Esophagus mucosa (tissue), 1 donor: ENCODE measurements at regions not wholly inside any gene's neighbourhood (a gene's known extent, or its start where the extent isn't known, plus 50 kb on each side); places are given as distances from the start of the nearest gene placed in this dataset.

ENCODE experiments used
- ATAC-seq: fragments of 200-7000 bp; cut with Tn5 transposase; one replicate; pipeline ENCODE4 v1.9.1; 2020
- donor health status: DM: yes; HTN: yes; CAD: no.

DNA sequence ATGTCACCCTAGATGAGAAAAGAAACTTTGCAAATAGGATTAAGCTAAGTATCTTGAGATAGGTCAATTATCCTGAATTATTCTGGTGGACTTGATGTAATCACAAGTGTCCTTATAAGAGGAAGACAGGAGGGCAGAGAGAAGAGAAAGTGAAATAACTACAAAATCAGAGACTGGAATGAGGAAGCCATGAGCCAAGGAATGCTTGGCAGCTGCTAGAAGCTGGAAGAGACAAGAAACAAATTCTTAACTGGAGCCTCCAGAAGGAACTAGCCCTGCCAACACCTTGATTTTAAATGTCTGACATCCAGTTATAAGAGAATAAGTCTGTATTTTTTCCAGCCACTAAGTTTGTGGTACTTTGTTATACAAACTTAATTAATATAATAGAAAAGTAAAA lies 480.0 kb downstream of the NR2F1-AS1 start:
- no peak for ATAC-seq

GRCh38 chr5:93100428-93100827 lies 480.6 kb downstream of the NR2F1-AS1 start:
- ATAC-seq, result no peak

DNA sequence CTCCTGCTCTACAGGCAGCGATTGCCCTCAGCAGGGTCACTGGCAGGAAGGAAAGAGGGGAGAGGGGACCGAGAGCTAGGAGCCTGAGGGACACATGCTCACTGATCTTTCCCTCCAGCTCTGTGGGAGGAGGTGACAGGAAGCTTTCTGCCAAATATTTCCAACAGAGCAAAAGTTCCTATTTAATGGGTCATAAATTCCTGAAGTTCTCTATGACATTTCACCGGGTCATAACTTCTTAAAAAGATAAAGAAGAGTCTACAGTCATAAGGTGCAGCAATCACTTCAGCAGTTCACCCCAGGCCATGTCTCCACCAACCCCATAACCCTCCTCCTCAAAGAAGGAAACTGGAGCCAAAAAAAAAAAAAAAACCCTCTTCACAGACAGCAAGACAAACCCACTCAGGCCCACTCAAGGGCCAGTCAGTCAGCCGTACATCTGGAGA lies 481.1 kb downstream of the NR2F1-AS1 start:
- ATAC-seq, result no peak

DNA sequence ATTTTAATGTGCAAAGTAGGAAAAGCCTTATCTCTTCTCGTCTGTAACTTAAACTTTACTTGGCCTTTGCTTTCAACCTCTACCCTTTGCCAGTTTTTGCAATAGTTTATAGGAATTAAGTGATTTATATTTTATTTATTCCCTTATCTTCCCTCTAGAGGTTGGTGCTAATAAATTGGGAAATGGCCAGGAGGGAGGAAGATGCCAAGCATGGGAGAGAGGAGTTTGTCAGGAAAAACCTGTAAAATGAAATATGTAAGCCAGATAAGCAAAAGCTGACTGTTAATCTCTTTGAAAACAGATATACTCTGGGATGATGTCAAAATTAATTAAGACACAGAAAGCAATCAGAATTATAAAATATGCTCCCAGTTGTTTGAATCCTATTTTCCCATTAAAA lies 484.5 kb downstream of the NR2F1-AS1 start:
- ATAC-seq, result no peak

DNA sequence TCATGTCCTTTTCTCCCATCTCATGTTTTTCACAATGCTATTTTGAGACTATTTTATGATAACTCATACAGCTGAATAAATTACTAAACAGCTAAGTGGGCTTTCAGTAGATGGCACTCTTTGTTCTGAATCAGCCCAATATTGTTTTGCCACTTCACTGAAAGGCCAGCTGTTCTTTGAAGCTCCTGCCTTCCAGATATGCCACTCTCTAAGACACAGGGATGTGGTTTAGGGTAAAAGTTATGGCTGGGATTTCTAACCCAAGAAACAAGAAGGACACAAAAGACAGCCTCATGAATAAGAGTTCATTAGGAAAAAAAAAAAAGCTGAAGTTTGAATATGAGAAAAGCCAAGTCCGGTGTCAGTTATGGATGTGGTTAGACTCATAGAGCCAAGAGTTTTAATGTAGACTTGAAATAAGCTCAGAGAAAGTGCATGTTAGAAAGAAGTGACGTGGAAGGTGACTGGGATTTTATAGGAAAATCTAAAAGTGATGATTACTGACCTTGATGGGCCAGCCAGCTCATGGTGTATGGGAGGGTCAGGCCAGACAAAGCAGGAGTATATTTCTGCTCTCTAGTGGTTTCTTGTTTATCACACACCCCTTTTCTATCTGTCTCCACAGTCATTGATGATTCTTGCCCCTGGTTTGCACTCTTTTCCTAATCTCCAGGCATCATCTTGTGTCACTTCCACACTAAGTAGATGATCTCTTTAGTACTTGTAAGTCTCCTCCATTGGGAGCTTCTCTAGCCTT lies 488.5 kb downstream of the NR2F1-AS1 start:
- ATAC-seq, result no peak

GRCh38 chr5:93090698-93091097 lies 490.3 kb downstream of the NR2F1-AS1 start:
- ATAC-seq, result no peak

GRCh38 chr5:93088592-93089389 lies 492.2 kb downstream of the NR2F1-AS1 start:
- ATAC-seq, result no peak

DNA sequence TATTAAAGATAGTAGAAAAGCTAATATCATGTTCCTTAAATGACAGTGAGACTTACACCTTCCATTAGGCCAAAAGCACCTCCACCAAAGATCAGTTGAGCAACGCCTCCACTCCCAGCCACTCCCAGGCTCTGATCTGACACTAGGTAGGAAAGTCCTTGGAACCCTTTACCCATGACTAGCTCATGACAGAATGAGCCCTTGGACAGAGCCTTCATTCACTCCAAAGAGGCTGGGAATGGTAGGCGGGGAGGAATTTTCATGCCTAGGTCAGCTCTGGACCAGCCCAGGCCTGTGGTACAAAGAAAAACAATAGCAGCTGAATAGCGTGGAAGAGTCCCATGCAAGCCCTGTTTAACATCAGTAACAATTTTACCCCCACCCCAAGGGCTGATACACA lies 493.7 kb downstream of the NR2F1-AS1 start:
- peak; percentile 44 for ATAC-seq

- ATAC-seq, result no peak
Observed at GRCh38 chr5:93082981-93083380, 498.0 kb downstream of the NR2F1-AS1 start.

- ATAC-seq, result no peak
Observed at GRCh38 chr5:93079046-93079445, 502.0 kb downstream of the NR2F1-AS1 start.

- ATAC-seq, result peak; percentile 71
Observed at GRCh38 chr5:93078082-93079038, 502.7 kb downstream of the NR2F1-AS1 start.

DNA sequence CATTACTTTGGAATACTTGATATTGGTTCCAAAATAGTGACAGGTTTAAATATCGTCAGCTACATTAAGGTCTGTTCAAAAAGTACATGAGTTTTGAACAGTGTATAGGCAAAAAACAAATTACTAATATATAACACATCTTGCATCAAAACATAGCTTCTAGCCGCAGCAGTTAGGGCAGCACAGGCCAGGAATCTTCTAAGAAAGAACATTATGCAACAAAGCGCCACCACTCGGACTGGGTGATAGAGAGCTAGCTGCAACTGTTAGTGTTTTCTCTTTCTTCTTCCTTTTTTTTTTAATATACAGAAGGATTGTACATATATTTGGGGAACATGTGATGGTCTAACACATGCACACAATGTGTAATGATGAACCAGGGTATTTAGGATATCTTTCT lies 504.5 kb downstream of the NR2F1-AS1 start:
- no peak for ATAC-seq

GRCh38 chr5:93076096-93076495 lies 504.9 kb downstream of the NR2F1-AS1 start:
- ATAC-seq, result no peak

DNA sequence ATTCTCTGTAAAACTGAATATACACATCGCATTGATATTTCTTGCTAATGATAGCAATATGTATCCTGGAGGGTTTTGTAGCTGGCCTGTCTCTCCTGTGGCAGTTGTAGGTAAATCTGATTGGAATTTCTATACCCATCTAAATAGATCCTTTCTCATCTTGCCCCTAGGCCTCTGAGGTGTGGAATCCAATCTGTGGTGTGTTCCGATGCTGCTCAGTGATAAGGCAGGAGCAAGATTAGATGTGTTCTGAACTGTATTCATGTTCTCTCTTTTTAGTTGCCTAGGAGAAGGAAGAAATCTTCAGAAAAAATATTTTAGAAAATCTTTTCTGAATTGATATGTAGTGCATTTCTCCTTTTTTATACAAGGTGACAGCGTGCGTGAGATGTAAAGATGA lies 507.5 kb downstream of the NR2F1-AS1 start:
- ATAC-seq, result no peak

DNA sequence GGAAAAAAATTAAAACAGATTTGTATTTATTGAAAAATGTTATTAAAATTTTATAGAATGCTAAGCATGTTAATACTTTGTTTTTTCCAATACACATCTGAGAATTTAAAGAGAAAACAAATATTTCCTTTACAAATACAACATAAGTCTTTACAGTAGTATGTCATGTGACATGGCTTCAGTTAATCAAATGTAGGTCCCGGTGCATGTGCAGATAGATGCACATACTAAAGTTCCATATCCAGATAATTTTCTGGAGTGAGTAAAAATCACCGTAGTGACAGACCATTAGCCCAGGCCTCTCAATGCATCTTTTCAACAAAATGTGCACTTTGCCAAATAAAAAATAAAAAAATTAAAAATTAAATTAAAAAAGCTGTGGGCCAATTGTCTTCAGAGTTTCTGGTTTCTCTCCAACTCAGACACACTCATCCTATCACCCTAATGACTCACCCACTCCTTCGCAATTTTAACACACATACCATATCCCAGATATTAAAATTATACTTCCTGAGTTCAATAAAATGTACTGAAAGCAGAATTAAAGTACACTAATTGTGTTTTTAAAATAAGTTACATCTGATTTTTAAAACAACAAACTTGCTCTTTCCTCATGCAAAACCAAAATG lies 508.1 kb downstream of the NR2F1-AS1 start:
- no peak for ATAC-seq

GRCh38 chr5:93071710-93072109 lies 509.3 kb downstream of the NR2F1-AS1 start:
- ATAC-seq, result no peak

DNA sequence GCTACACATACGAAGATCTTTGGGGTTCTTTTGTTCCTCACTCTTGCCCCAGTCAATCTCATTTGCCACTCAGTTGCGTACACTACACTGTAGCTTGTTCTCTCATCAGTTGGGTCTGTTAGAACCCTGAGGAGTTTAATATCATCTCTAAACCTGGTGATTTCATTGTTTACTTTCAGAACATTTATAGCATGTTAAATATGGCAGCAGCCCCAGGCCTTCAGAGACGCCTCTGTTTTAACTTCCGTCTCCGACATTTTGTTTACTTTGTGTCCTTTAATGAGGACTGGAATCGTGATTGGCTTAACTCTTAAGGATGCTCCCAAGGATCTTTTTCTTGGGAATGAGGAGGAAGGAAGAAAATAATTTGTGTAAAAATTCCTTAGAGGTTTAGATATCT lies 510.1 kb downstream of the NR2F1-AS1 start:
- ATAC-seq, result no peak

DNA sequence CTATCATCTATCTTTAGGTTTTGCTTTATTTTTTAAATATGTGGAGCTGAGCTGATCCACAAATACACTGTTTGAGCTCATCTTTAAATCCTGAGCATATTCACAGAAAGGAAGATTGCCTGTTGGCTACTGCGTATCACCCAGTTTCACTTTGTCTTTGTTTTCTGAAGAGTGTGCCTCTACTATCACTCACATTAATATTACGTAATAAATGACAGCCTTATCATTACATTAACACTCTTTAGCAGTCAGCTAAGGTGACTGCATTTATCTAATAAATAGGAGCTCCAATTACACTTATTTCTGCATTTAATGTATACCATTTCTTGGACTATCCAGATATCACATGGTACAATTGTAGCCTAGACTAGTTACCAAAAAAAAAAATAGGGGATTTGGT lies 511.7 kb downstream of the NR2F1-AS1 start:
- no peak for ATAC-seq

DNA sequence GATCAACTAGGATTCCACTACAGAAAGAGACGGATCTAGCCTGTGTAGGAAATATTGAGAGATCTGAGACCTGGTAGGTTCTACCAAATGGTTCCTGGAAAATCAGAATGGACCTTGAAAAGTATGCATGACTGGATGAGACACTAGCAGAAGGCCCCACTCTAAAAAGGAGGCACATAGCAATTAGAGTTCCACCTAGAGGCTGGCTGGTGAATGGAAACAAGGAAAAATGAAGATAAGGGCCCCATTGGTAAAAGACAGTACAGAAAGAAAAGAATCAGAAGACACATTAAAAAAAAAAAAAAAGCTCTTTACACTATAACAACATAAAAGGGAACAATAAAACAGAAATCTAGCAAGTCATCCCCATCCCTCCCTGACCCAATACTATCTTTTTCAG lies 518.5 kb downstream of the NR2F1-AS1 start:
- ATAC-seq, result no peak

DNA sequence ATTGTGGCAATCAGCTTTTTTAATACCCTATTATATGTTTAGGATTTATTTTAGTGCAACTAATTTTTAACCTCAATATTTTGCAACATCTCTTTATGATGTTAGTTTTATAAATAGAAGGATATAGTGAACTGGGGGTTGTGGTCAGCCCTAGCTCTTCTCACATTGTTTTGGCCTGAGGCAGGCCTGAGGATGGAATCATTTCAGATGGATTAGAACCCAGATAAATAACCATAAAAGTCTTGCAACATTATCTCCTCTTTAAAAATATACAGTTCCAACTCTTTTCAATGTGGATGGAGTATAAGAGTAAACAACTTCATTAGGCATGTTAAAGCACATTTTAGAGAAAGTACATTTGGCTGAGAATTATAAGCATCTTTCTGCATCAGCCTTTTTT lies 522.7 kb downstream of the NR2F1-AS1 start:
- ATAC-seq, result no peak

DNA sequence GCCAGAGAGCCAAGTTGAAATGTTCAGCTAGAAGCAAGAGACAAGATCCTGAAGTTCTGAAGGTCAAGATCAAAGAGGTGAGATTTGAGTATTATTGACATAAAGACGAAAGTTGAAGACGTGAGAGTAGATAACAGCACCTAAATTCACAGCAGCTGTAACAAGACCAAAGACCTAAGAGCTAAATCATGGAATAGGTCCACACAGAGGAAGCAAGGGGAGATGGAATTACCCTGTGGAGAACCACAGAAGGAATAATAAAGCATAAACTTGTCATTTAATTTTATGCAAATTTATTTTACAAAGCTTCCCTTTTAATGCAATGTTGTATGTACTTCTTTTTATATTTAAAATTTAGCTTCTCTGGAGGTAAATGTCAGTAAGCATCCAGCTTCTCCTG lies 523.7 kb downstream of the NR2F1-AS1 start:
- ATAC-seq, result no peak

- ATAC-seq, result peak; percentile 39
Observed at GRCh38 chr5:93055971-93056370, 525.0 kb downstream of the NR2F1-AS1 start.
